PC-3 (cell line): ENCODE measurements at regions not wholly inside any gene's neighbourhood (a gene's known extent, or its start where the extent isn't known, plus 50 kb on each side); places are given as distances from the start of the nearest gene placed in this dataset.

Experiments
- EZH2 ChIP-seq: fragments of 300-600 bp; sonication (generic); IDR thresholded peaks from one replicate; pipeline ENCODE4 v1.6.1; 2017; ENCODE audit warnings: antibody characterized with exemption, mild to moderate bottlenecking, low read length; ENCODE audit not compliant: unreplicated experiment
- EZH2phosphoT487 ChIP-seq: fragments of 300-600 bp; sonication (generic); IDR thresholded peaks from 2 replicates; pipeline ENCODE4 v1.6.1; 2018; ENCODE audit warnings: mild to moderate bottlenecking, antibody characterized with exemption, low read length, borderline replicate concordance
- TF ChIP-seq, protein P1 (sequence below): fragments of 300-600 bp; sonication (generic); conservative IDR thresholded peaks from 2 replicates; pipeline ENCODE4 v1.5.1; 2017; ENCODE audit warnings: antibody characterized with exemption, low read depth, mild to moderate bottlenecking, low read length

GRCh38 chr20:17878912-17879602, 89.5 kb downstream of the SNX5 start:
- TF ChIP-seq EZH2 (no peak), EZH2phosphoT487 (no peak)
- TF ChIP-seq, protein P1, sequence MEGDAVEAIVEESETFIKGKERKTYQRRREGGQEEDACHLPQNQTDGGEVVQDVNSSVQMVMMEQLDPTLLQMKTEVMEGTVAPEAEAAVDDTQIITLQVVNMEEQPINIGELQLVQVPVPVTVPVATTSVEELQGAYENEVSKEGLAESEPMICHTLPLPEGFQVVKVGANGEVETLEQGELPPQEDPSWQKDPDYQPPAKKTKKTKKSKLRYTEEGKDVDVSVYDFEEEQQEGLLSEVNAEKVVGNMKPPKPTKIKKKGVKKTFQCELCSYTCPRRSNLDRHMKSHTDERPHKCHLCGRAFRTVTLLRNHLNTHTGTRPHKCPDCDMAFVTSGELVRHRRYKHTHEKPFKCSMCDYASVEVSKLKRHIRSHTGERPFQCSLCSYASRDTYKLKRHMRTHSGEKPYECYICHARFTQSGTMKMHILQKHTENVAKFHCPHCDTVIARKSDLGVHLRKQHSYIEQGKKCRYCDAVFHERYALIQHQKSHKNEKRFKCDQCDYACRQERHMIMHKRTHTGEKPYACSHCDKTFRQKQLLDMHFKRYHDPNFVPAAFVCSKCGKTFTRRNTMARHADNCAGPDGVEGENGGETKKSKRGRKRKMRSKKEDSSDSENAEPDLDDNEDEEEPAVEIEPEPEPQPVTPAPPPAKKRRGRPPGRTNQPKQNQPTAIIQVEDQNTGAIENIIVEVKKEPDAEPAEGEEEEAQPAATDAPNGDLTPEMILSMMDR = no peak
